ENCODE measurements at regions not wholly inside any gene's neighbourhood (a gene's known extent, or its start where the extent isn't known, plus 50 kb on each side); places are given as distances from the start of the nearest gene placed in this dataset.

DNA sequence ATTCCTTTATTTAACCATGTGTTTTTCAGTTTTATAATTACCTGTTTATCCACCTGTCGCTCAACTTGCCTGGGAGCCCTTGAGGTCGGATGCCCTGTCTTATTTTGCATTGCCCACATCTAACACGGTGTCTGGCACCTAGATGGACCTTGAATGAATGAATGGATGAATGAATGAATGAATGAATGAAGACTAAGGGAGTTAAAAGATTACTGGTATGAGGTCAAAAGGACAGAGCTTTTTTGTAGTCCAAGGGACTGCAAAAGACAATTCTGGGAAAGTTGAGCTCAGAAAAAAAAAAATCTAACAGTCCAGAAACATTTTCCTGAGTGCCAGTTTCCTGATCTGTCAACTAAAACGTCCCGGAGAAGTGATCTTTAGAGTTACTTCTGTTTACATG, 244.6 kb upstream of the MYOCD start:
- H3K4me1 ChIP-seq = no peaks in the 10 kb centered on the region
- no peak for TF ChIP-seq CTCF (IDR thresholded peaks at IDR 0.05; ENCODE audit: borderline replicate concordance)
- no peak for DNase-seq
- intact Hi-C loops (cut with micrococcal nuclease) = no loop called here
- no peaks in the 10 kb centered on the region for H3K36me3 ChIP-seq
- no peak overlapping the region for H3K27ac ChIP-seq (replicated peaks)
- H3K4me3 ChIP-seq = no peak overlapping the region
- H3K9me3 ChIP-seq (replicated peaks) = peaks cover 10% of the 10 kb centered on the region
- no peaks in the 10 kb centered on the region for H3K27me3 ChIP-seq (ENCODE audit: low read depth)

DNA sequence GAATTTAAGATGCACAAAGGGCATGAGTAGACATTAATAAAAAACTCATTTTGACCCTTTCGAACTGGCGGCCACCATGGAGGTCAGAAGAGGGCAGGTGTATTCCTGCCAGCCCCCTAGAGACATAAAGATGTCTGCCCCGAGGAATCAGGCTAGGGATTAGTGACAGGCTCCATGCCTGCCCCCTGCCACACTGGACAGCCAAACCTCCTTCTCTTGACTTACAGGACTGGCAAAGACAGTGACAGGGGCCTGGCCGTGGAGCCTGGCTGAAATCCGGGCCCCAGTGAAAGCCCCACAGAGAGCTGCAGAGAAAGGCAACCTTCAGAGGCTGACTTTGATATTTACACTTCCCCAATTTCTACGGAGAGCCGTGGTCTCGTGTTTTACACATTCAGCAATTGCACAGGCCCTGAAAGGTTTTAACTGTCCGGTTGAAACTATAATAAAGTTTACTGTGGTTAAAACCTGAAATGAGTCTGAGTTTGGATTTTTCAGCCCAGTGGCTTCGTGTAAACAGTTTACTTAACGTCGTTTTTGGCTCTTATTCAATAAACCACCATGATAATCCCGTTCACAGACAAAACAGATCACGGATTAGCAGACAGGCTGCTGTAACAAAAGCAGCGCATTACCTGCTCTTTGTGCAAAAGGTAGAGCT, 243.9 kb upstream of the MYOCD start:
- H3K27me3 ChIP-seq (ENCODE audit: low read depth) = no peaks in the 10 kb centered on the region
- no peak for DNase-seq
- H3K36me3 ChIP-seq = no peaks in the 10 kb centered on the region
- no peak for TF ChIP-seq CTCF (IDR thresholded peaks at IDR 0.05; ENCODE audit: borderline replicate concordance)
- no peak overlapping the region for H3K27ac ChIP-seq (replicated peaks)
- intact Hi-C loops (cut with micrococcal nuclease) = no loop called here
- no peak overlapping the region for H3K4me3 ChIP-seq
- H3K4me1 ChIP-seq = no peaks in the 10 kb centered on the region
- peaks cover 10% of the 10 kb centered on the region for H3K9me3 ChIP-seq (replicated peaks)

GRCh38 chr17:12422651-12423050, 243.0 kb upstream of the MYOCD start:
- H3K27me3 ChIP-seq (ENCODE audit: low read depth) = no peaks in the 10 kb centered on the region
- H3K4me1 ChIP-seq = no peaks in the 10 kb centered on the region
- DNase-seq = peak; percentile 55
- no peak overlapping the region for H3K4me3 ChIP-seq
- H3K27ac ChIP-seq (replicated peaks) = no peak overlapping the region
- intact Hi-C loops (cut with micrococcal nuclease) = no loop called here
- H3K9me3 ChIP-seq (replicated peaks) = peaks cover 10% of the 10 kb centered on the region
- H3K36me3 ChIP-seq = no peaks in the 10 kb centered on the region
- no peak for TF ChIP-seq CTCF (IDR thresholded peaks at IDR 0.05; ENCODE audit: borderline replicate concordance)

DNA sequence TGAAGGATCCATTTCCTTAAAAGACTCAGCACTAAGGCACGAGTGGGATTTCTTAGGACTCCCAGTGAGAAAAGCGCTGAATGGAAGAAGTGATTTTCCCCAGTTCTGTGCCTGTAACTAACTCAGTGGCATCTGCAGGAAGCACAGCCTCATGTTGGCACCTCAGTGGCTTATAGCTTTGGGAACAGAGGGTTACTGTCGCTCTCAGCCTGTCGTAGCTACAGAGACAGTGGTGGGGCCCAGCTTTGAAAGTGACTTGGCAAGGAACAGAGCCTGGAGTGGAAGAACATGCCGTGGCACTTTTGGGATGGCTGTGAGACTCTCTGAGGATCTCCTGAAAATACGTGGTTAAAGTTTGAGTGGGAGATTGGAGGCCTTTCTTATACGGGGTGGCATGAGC, 242.4 kb upstream of the MYOCD start:
- no peaks in the 10 kb centered on the region for H3K4me1 ChIP-seq
- H3K4me3 ChIP-seq = no peak overlapping the region
- intact Hi-C loops (cut with micrococcal nuclease) = no loop called here
- peaks cover 10% of the 10 kb centered on the region for H3K9me3 ChIP-seq (replicated peaks)
- no peak for TF ChIP-seq CTCF (IDR thresholded peaks at IDR 0.05; ENCODE audit: borderline replicate concordance)
- no peaks in the 10 kb centered on the region for H3K27me3 ChIP-seq (ENCODE audit: low read depth)
- no peaks in the 10 kb centered on the region for H3K36me3 ChIP-seq
- H3K27ac ChIP-seq (replicated peaks) = no peak overlapping the region
- DNase-seq = no peak

DNA sequence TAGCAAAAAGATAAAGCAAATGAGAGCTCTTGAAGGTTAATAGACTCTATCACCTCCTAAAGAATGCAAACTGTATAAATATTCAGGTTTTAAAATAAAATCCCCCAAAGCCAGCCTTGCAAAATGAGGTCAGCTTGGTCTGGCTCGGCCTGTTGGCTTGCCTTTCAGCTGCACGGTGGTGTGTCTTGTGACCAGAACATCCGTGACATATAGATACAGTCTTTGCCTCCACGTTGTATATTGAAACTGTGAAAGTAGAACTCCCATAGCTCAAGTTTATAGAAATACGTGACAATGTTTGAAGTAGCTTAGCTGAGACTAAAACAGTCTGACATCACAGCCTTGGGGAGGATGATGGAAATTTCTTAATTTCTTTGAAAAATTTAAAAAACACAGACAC, 236.6 kb upstream of the MYOCD start:
- DNase-seq = no peak
- Histone ChIP-seq H3K9me3 (replicated peaks) (peaks cover 4% of the 10 kb centered on the region), H3K4me3 (no peak overlapping the region), H3K4me1 (no peaks in the 10 kb centered on the region), H3K27ac (replicated peaks) (no peak overlapping the region), H3K36me3 (no peaks in the 10 kb centered on the region), H3K27me3 (ENCODE audit: low read depth) (no peaks in the 10 kb centered on the region)
- TF ChIP-seq CTCF (IDR thresholded peaks at IDR 0.05; ENCODE audit: borderline replicate concordance) = no peak
- intact Hi-C loops (cut with micrococcal nuclease) = no loop called here

Measured in left ventricle myocardium inferior (tissue), 1 donor.